Neutrophil (primary cell): ENCODE measurements at regions not wholly inside any gene's neighbourhood (a gene's known extent, or its start where the extent isn't known, plus 50 kb on each side); places are given as distances from the start of the nearest gene placed in this dataset.

Experiments used
- H3K27ac ChIP-seq: fragments of 200-600 bp; sonication (generic); 2 replicates; pipeline ENCODE4 v1.5.1; 2016; ENCODE audit warnings: mild to moderate bottlenecking, moderate library complexity
- H3K27me3 ChIP-seq: fragments of 200-600 bp; sonication (generic); 2 replicates; pipeline ENCODE4 v1.6.0; 2016; ENCODE audit warnings: mild to moderate bottlenecking
- H3K36me3 ChIP-seq: fragments of 200-600 bp; sonication (generic); 2 replicates; pipeline ENCODE4 v1.5.1; 2017
- H3K4me1 ChIP-seq, 2 experiments: fragments of 200-600 bp in 1 of 2; sonication (generic) in 1 of 2; 1 replicate in 1 of 2; 2 replicates in 1 of 2; pipeline versions ENCODE4 v1.5.1 to v1.6.1; 2013 to 2016; ENCODE audit warnings: low read depth in 1 of 2, low read length in 1 of 2, mild to moderate bottlenecking in 1 of 2, moderate library complexity in 1 of 2; ENCODE audit not compliant: control insufficient read depth in 1 of 2, insufficient read depth in 1 of 2
- H3K4me3 ChIP-seq, 2 experiments: fragments of 200-600 bp in 1 of 2; sonication (generic) in 1 of 2; 1 replicate in 1 of 2; 2 replicates in 1 of 2; pipeline ENCODE4 v1.5.1; 2013 to 2016; ENCODE audit warnings: low read depth in 1 of 2, low read length in 1 of 2, mild to moderate bottlenecking in 1 of 2, moderate library complexity in 1 of 2
- H3K9me3 ChIP-seq: fragments of 200-600 bp; sonication (generic); 2 replicates; pipeline ENCODE4 v1.5.1; 2016
- CTCF ChIP-seq: fragments of 200-600 bp; sonication (generic); IDR thresholded peaks from 2 replicates; pipeline ENCODE4 v1.5.1; 2016; ENCODE audit warnings: antibody characterized with exemption

- Histone ChIP-seq H3K27me3 (no peaks in the 10 kb centered on the region), H3K36me3 (no peaks in the 10 kb centered on the region), H3K4me1 (no peaks in the 10 kb centered on the region), H3K4me3 (no peak overlapping the region), H3K27ac (no peak overlapping the region), H3K9me3 (no peaks in the 10 kb centered on the region)
- no peak for TF ChIP-seq CTCF
Observed at GRCh38 chr13:72537782-72538181, 189.6 kb downstream of the MZT1 start.

GRCh38 chr13:72537395-72537780 lies 190.0 kb downstream of the MZT1 start:
- Histone ChIP-seq H3K4me1 (no peaks in the 10 kb centered on the region), H3K36me3 (no peaks in the 10 kb centered on the region), H3K27ac (no peak overlapping the region), H3K4me3 (no peak overlapping the region), H3K27me3 (no peaks in the 10 kb centered on the region), H3K9me3 (no peaks in the 10 kb centered on the region)
- TF ChIP-seq CTCF = no peak

GRCh38 chr13:72536714-72537394 lies 190.6 kb downstream of the MZT1 start:
- Histone ChIP-seq H3K27ac (no peak overlapping the region), H3K36me3 (no peaks in the 10 kb centered on the region), H3K27me3 (no peaks in the 10 kb centered on the region), H3K9me3 (no peaks in the 10 kb centered on the region), H3K4me1 (no peaks in the 10 kb centered on the region), H3K4me3 (no peak overlapping the region)
- no peak for TF ChIP-seq CTCF

GRCh38 chr13:72534951-72535640 lies 192.3 kb downstream of the MZT1 start:
- H3K27me3 ChIP-seq = no peaks in the 10 kb centered on the region
- no peaks in the 10 kb centered on the region for H3K4me1 ChIP-seq
- no peaks in the 10 kb centered on the region for H3K36me3 ChIP-seq
- TF ChIP-seq CTCF = no peak
- H3K9me3 ChIP-seq = no peaks in the 10 kb centered on the region
- no peak overlapping the region for H3K27ac ChIP-seq
- no peak overlapping the region for H3K4me3 ChIP-seq

GRCh38 chr13:72530471-72530870 lies 197.0 kb downstream of the MZT1 start:
- no peaks in the 10 kb centered on the region for H3K27me3 ChIP-seq
- H3K9me3 ChIP-seq = no peaks in the 10 kb centered on the region
- no peak for TF ChIP-seq CTCF
- no peak overlapping the region for H3K4me3 ChIP-seq
- H3K4me1 ChIP-seq = no peaks in the 10 kb centered on the region
- H3K36me3 ChIP-seq = no peaks in the 10 kb centered on the region
- no peak overlapping the region for H3K27ac ChIP-seq
